Osteocyte (in vitro differentiated cells): ENCODE measurements at regions not wholly inside any gene's neighbourhood (a gene's known extent, or its start where the extent isn't known, plus 50 kb on each side); places are given as distances from the start of the nearest gene placed in this dataset.

ENCODE experiments used
- DNase-seq: peaks from one replicate; pipeline ENCODE4 v3.0.0; 2021; ENCODE audit warnings: mixed read lengths; ENCODE audit not compliant: unreplicated experiment; ENCODE audit errors: extremely low spot score
- H3K27ac Mint-ChIP-seq: one replicate; pipeline ENCODE4 v1.8.0; 2021; ENCODE audit warnings: mild to moderate bottlenecking, mixed read lengths; ENCODE audit not compliant: unreplicated experiment
- H3K27me3 Mint-ChIP-seq: one replicate; pipeline ENCODE4 v1.8.0; 2021; ENCODE audit warnings: mixed read lengths; ENCODE audit not compliant: unreplicated experiment
- H3K36me3 Mint-ChIP-seq: one replicate; pipeline ENCODE4 v1.8.0; 2021; ENCODE audit warnings: mixed read lengths; ENCODE audit not compliant: unreplicated experiment
- H3K4me1 Mint-ChIP-seq: one replicate; pipeline ENCODE4 v1.8.0; 2021; ENCODE audit warnings: mixed read lengths; ENCODE audit not compliant: unreplicated experiment
- H3K4me3 Mint-ChIP-seq: one replicate; pipeline ENCODE4 v1.8.0; 2021; ENCODE audit warnings: mild to moderate bottlenecking, moderate library complexity, mixed read lengths; ENCODE audit not compliant: unreplicated experiment
- H3K9me3 Mint-ChIP-seq: one replicate; pipeline ENCODE4 v1.8.0; 2021; ENCODE audit warnings: mixed read lengths; ENCODE audit not compliant: unreplicated experiment
- TF ChIP-seq, protein P1 (sequence below): fragments of 200-600 bp; sonication (generic); IDR thresholded peaks from 2 replicates; pipeline ENCODE4 v1.5.0; 2021; ENCODE audit warnings: antibody characterized with exemption, mild to moderate bottlenecking, moderate library complexity

DNA sequence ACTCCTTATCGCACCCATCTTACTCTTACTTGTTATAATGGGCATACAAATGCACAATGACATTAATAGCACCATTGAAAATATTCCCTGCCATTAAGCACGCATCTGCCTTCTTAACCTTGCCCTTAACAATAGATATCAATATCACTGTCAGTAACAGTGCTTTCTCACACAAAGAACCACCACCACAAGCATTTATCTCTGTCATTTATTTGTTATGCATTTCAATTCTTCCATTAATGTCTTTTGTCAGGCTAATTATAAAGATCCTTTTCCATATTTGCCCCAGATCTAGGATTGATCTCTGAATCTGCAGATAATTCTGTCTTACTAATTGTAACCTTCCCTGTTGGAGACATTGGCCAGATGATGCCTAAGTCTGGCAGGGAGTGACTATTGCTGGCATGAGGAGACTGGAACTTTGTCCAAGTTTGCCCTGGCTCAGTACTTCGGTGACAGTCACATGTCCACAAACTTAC, 419.6 kb upstream of the TGFBR2 start:
- H3K27ac Mint-ChIP-seq: no peak overlapping the region
- no peaks in the 10 kb centered on the region for H3K27me3 Mint-ChIP-seq
- TF ChIP-seq, protein P1, sequence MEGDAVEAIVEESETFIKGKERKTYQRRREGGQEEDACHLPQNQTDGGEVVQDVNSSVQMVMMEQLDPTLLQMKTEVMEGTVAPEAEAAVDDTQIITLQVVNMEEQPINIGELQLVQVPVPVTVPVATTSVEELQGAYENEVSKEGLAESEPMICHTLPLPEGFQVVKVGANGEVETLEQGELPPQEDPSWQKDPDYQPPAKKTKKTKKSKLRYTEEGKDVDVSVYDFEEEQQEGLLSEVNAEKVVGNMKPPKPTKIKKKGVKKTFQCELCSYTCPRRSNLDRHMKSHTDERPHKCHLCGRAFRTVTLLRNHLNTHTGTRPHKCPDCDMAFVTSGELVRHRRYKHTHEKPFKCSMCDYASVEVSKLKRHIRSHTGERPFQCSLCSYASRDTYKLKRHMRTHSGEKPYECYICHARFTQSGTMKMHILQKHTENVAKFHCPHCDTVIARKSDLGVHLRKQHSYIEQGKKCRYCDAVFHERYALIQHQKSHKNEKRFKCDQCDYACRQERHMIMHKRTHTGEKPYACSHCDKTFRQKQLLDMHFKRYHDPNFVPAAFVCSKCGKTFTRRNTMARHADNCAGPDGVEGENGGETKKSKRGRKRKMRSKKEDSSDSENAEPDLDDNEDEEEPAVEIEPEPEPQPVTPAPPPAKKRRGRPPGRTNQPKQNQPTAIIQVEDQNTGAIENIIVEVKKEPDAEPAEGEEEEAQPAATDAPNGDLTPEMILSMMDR: no peak
- H3K4me1 Mint-ChIP-seq: no peaks in the 10 kb centered on the region
- H3K36me3 Mint-ChIP-seq: no peaks in the 10 kb centered on the region
- no peak for DNase-seq
- no peak overlapping the region for H3K4me3 Mint-ChIP-seq
- H3K9me3 Mint-ChIP-seq: no peaks in the 10 kb centered on the region

DNA sequence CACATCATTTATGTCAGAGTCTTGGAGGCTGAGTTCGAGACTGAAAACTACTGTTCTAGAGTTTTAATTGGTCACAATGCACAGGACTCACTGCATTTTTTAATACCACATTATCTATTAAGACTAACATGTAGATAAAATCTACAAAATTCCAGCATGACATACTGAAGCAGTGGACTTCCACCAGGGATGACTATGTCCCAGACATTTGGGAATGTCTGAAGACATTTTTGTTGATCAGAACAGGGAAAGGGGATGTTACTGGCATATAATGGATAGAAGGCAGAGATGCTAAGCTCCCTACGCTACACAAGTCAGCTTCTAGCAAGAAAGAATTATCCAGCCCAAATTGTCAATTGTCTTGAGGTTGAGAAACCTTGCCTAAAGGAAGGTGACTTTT, 419.0 kb upstream of the TGFBR2 start:
- no peak overlapping the region for H3K4me3 Mint-ChIP-seq
- no peaks in the 10 kb centered on the region for H3K36me3 Mint-ChIP-seq
- DNase-seq: no peak
- H3K27me3 Mint-ChIP-seq: no peaks in the 10 kb centered on the region
- H3K4me1 Mint-ChIP-seq: no peaks in the 10 kb centered on the region
- no peak overlapping the region for H3K27ac Mint-ChIP-seq
- TF ChIP-seq, protein P1: no peak
- H3K9me3 Mint-ChIP-seq: no peaks in the 10 kb centered on the region

DNA sequence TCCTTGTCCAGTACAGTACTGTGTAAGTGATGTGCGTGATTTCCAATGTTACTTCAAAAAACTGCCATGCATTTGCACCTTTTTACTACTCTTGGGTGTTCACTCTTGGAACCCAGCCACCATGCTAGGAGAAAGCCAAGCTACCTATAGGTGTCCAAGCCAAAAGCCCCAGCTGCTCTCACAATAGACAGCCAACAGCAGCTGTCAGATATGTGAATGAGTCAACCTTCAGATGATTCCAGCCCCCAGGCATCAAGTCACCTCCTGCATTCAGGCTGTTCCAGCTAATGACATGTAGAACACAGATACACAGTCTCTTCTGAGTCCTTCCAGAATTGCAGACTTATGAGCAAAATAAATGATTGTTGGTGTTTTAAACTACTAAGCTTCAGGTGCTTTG, 417.7 kb upstream of the TGFBR2 start:
- no peak for DNase-seq
- H3K9me3 Mint-ChIP-seq: no peaks in the 10 kb centered on the region
- H3K4me1 Mint-ChIP-seq: no peaks in the 10 kb centered on the region
- H3K4me3 Mint-ChIP-seq: no peak overlapping the region
- TF ChIP-seq, protein P1: no peak
- H3K27me3 Mint-ChIP-seq: no peaks in the 10 kb centered on the region
- H3K27ac Mint-ChIP-seq: no peak overlapping the region
- H3K36me3 Mint-ChIP-seq: no peaks in the 10 kb centered on the region

DNA sequence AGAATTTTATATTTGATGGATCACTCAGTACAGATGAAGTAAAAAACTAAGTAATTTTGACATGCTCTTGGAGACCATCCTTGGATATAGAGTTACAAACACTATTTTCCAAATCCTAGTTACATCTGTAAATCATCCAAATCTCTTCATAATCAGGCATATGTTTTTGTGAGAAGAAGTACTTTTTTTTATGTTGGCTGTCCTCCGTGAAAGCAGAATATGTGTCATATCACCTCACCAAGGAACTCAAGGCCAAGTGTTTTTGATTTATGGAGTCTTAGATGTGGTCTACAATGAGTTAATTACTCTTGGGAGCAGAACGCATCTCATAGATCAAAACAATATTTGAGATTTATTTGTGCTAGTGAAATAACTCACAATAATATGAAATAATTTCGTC, 416.5 kb upstream of the TGFBR2 start:
- no peaks in the 10 kb centered on the region for H3K4me1 Mint-ChIP-seq
- H3K27me3 Mint-ChIP-seq: no peaks in the 10 kb centered on the region
- TF ChIP-seq, protein P1: no peak
- no peak for DNase-seq
- H3K27ac Mint-ChIP-seq: no peak overlapping the region
- H3K9me3 Mint-ChIP-seq: no peaks in the 10 kb centered on the region
- H3K4me3 Mint-ChIP-seq: no peak overlapping the region
- H3K36me3 Mint-ChIP-seq: no peaks in the 10 kb centered on the region

DNA sequence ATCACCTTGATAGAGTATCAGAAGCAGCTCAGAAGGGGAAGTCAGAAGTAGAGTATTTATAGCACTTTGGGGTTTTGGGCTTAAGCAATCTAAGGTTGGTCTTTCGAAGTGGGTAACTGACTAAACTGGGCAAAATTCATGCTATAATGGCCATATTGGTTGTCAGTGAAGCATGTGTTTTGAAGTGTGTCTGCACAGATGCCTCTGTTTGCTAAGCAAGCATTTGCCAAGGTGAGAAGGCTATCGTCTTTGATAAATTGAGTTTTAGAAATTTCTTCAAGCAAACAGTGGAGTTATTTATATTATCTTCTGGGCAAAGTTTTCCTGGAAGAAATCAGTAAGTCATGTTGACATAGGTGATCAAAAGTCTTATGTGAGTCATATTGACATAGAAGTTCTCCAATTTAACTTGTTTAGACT, 412.8 kb upstream of the TGFBR2 start:
- H3K27me3 Mint-ChIP-seq: no peaks in the 10 kb centered on the region

More for the DNA sequence above, 412.8 kb upstream of the TGFBR2 start:
- no peaks in the 10 kb centered on the region for H3K4me1 Mint-ChIP-seq
- H3K36me3 Mint-ChIP-seq: no peaks in the 10 kb centered on the region
- no peak overlapping the region for H3K27ac Mint-ChIP-seq
- TF ChIP-seq, protein P1: no peak
- DNase-seq: no peak
- no peak overlapping the region for H3K4me3 Mint-ChIP-seq
- no peaks in the 10 kb centered on the region for H3K9me3 Mint-ChIP-seq
